Middle frontal gyrus (tissue), 1 donor: ENCODE measurements at regions not wholly inside any gene's neighbourhood (a gene's known extent, or its start where the extent isn't known, plus 50 kb on each side); places are given as distances from the start of the nearest gene placed in this dataset.

Experiments used
- DNase-seq: peaks from one replicate; pipeline ENCODE4 v3.0.0-alpha.2; 2015; ENCODE audit warnings: low spot score; ENCODE audit errors: extremely low spot score

- no peak for DNase-seq
Measured at GRCh38 chr6:28696167-28696566, 170.5 kb downstream of the GPX5 start.

GRCh38 chr6:28696682-28697081, 171.0 kb downstream of the GPX5 start:
- DNase-seq = no peak

- no peak for DNase-seq
Measured at GRCh38 chr6:28707387-28708282, 182.0 kb downstream of the GPX5 start.

DNA sequence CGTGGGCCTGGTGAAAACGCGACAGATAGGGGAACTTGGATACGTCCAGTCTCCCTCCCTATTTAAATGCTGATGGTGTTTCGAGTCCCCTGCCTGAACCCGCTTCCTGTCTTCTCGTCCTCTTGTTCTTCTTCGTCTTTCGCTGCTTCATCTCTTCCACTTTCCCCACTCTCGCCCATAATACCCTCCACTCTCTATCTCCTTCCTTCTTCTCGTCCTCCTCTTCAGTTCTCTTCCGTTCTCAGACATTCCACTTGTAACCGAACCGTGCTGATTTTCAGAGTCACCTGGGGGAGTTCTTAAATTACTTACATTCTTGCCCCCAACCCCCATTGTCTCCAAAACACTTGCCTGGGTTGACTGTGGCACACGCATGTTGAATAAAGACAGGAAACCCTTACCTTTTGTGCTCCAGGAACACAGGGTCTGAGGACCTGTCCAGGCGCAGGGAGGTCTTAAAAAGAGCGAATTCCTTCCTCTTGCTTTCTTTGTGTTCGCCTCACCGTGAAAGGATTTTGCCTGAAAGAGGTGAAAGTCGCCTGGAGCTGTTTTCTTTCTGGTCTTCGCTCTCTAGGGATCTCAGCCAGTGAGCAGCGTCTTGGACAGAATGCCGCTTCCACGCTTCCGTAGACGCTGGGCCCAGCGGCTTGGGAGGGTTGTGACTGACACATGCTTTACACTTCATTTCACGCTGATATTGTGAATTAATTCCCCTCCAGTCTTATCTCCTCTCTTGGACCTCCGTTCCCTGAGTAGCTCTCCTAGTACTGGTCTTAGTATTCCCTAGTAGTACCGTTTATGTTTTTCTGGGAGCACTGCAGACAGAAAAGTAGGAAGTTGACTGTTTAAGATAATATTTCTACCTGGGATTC, 184.0 kb downstream of the GPX5 start:
- DNase-seq = no peak

DNA sequence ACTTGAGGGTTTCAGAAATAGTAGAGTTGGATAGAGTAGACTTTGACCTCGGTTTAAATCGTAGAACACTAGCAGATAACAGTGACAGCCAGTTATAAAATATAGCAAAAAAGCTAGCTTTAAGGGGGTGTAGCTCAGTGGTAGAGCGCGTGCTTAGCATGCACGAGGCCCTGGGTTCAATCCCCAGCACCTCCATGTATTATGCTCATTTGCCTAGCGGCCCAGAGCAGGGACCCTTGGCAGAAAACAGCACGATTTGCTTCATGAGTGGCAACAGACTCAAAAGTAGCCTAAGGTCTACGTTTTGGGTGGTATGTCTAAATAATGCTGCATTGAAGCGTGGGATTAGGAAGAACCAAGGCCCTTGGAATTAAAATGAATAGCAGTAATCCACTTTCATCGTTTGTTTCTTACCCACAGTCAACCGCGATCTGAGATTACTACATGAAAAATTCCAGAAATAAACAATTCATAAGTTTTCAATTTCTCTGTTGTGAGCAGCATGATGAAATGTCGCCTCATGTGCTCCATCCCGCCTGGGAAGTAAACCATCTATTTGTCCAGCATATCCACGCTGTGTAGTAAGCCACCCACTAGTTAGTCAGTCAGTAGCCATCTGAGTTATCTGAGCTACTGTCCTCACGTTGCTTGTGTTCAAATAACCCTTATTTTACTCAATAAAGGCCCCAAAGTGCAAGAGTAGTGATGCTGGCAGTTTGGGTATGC, 184.9 kb downstream of the GPX5 start:
- DNase-seq = no peak

- no peak for DNase-seq
Measured at GRCh38 chr6:28711325-28711724, 185.6 kb downstream of the GPX5 start.

GRCh38 chr6:28711788-28712341, 186.2 kb downstream of the GPX5 start:
- DNase-seq = no peak

GRCh38 chr6:28712982-28713381, 187.3 kb downstream of the GPX5 start:
- DNase-seq = no peak

DNA sequence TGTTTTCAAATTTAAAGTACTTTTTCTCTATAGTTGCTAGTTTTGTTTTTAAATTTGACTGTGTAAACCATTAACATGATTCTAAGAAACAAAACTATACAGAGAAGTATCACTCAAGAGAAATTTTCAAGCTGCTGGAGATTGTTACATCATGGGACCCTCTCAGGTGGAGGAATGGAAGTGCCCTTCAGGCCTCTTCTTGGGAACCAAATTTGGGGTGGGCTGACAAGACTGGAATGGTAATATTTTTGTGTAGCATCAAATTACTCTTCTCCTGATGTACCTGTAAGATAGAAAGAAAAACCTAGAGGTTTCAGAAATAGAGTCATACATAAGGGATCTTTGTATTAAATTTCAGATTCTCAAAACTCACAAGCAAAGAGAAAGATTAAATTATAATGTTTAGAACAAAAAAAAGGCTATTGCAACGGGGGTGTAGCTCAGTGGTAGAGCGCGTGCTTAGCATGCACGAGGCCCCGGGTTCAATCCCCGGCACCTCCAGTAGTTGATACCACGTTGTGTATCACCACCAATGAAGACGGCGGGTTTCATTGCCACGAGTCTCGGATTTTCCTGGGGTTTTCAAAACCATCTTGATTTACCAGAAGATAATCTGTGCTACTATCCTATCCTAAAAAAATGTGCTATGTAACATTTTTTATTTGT, 193.7 kb downstream of the GPX5 start:
- no peak for DNase-seq

GRCh38 chr6:28720357-28721231, 194.9 kb downstream of the GPX5 start:
- DNase-seq = no peak

- DNase-seq = no peak
Measured at GRCh38 chr6:28721372-28721771, 195.7 kb downstream of the GPX5 start.

- no peak for DNase-seq
Measured at GRCh38 chr6:28724395-28724794, 198.7 kb downstream of the GPX5 start.

DNA sequence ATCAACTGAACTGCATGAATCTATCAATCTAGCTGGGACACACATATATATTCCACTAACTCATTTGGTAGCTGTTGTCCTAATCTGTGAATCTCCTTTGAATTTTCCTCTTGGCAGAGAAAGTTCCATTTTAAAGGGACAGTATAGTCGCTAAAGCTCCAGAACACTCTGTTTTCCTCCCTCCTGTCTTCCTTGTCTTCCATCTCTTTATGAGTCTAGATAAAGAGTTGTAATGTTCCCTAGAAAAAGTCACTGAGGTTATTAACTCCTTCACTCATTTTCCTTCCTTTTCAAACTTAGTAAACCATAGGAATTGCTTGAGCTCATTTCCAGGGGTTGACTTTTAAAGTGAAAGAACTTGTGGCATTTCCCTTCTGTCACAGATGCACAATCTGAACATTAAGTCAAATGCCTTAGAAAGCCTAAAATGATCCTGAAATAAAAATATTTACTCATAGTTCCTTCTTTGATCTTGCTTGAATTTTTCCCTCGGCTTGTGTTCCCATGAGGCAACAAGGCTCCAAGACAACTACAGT, 198.4 kb downstream of the TRIM27 start:
- DNase-seq = no peak

DNA sequence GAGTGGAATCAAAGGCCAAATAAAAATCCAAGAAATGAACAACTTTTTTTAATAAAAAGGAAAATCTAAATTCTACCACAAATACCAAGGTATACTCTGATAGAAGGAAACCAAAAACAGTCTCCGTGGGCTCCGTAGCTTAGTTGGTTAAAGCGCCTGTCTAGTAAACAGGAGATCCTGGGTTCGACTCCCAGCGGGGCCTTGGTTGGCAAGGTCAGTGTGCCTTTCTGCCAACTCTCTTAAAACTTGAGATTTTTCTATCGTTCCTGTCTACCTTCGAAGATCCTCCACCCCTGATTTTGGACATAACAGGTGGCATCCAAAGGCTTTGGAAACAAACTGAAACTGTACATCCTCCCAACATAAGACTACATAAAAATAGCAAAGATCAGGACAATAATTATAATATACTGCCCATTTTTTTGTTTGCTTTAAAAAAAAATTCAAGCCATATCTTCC, 197.9 kb downstream of the TRIM27 start:
- DNase-seq = no peak

DNA sequence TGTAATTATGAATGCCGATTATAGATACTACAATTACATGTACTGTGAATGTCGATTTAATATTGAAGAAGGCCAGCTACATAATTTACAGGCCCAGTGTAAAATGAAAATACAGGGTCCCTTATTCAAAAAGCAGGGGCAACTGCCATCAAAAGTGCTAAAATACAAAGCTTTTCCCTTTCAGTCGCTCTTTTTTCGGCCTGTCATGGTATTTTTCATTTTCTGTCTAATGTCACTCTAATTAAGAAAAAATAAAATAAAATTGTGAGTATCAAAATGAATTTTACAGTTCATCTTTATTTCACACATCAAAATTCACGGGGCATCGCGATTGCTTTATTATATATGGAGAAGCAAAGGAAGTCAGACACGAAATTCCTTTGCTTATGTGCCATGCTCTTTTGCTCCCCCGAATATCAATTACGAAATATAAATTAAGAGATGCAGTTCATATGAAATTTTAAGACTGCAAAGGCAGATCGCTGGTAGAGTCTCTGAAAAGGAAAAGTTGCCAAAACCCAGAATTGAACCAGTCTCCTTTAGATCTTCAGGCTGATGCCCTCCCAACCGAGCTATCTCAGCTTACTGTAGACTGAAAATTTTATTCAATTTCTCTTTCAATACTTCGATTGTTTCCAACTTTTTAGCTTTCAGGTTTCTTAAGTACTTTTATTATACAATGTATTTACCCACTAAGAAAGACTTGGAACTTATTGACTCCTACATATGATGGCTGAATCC, 197.0 kb downstream of the TRIM27 start:
- no peak for DNase-seq

DNA sequence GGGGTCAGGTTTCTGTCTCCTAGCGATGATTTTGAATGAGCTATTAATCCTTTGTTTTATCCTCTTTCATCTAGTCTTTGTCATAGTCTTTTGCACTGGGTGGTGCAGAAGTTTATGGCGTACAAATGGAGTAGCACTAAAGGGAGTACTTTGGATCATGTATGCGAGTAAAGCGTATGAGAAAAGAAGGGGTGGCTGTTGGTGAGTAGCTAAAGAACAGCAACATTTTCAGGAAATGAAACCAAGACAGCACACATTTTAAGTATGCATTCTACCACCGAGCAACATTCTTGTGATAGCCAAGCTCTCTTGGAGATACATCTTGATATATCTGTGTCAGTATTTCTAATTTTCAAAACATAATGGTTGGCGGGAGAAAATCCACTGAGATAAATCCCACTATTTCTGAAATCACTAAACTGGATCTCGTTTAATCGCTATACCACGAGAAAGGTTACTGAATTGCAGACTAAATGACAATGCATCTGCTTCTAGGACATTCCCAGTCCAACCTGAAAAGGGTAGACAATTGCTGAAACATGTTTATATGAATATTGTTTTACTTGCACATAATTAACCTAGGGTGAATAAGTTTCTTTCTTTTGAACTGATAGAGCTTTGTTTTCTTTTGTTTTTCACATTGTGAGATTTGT, 196.1 kb downstream of the TRIM27 start:
- no peak for DNase-seq

DNA sequence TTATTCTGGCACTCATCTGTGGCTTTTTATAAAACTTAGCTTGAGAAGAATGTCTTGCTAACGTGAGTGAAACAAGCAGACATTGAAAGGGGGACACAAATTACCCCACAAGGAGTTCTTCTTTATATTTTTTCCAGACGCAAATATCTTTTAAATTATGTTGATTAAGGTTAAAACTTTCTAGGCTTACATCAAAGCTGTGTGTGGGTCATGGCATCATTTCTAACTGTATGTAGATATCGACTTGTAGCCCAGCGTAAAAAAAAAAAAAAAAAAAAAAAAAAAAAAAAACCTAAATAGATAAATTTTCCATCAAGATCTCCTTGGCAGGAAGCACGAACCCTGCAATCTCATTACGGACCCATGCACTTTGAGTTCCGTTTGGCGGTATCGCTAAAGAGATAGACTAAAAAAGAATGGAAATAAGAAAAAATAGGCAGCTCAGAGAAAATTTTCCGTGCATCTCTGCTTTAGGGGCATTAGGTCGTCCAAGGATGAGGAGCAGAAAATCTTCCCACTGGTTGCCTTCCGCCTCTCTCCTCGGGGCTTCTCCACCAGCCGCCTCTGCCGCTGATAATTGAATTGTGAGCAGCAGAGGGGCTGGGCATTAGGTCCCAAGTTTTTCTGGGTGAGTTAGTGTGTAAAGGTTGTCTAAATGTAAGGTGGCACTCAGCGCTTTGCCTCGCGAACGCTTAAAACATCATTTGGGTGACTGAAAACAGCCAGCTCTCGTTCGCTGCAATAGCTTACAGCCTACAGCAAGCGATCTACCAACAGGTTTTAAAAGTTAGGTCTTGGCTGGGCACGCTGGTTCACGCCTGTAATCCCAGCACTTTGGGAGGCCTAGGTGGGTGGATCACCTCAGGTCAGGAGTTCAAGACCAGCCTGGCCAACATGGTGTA, 194.0 kb downstream of the TRIM27 start:
- no peak for DNase-seq
